Gastrocnemius medialis (tissue), 4 donors: ENCODE measurements at regions not wholly inside any gene's neighbourhood (a gene's known extent, or its start where the extent isn't known, plus 50 kb on each side); places are given as distances from the start of the nearest gene placed in this dataset.

ENCODE experiments used
- ATAC-seq, 2 donors: fragments of 150-250 bp; one replicate each; pipeline ENCODE4 v1.9.1; 2016
- DNase-seq, 2 donors: peaks; one replicate each; pipeline ENCODE4 v3.0.0-alpha.2; 2019
- H3K27ac ChIP-seq, 4 donors: fragments of 200-600 bp; sonication (generic); 1 replicate in 1 of 4; 2 replicates in 3 of 4; pipeline ENCODE4 v1.5.1; 2016 to 2018; ENCODE audit warnings: mild to moderate bottlenecking in 2 of 4, moderate library complexity in 1 of 4
- H3K27me3 ChIP-seq, 3 donors: fragments of 200-600 bp; sonication (generic) in 2 of 3; 1 replicate in 1 of 3; 2 replicates in 2 of 3; pipeline versions ENCODE4 v1.5.1 to v1.6.0; 2016 to 2019; ENCODE audit warnings: mild to moderate bottlenecking in 1 of 3, moderate library complexity in 1 of 3
- H3K36me3 ChIP-seq, 2 donors: fragments of 200-600 bp; sonication (generic) in 1 of 2; one replicate each; pipeline ENCODE4 v1.5.1; 2017 to 2018
- H3K4me1 ChIP-seq, 2 donors: fragments of 200-600 bp; sonication (generic) in 1 of 2; one replicate each; pipeline ENCODE4 v1.5.1; 2016 to 2017; ENCODE audit warnings: mild to moderate bottlenecking in 2 of 2
- H3K4me3 ChIP-seq, 4 donors: fragments of 200-600 bp; sonication (generic) in 3 of 4; 1 replicate in 1 of 4; 2 replicates in 3 of 4; pipeline ENCODE4 v1.5.1; 2016 to 2019; ENCODE audit warnings: mild to moderate bottlenecking in 2 of 4
- H3K9me3 ChIP-seq, 3 donors: fragments of 200-600 bp; sonication (generic) in 2 of 3; 1 replicate in 1 of 3; 2 replicates in 2 of 3; pipeline ENCODE4 v1.5.1; 2016 to 2019
- POLR2A ChIP-seq, 2 donors: fragments of 450-650 bp; IDR thresholded peaks; one replicate each; pipeline ENCODE4 v1.6.1; 2017; ENCODE audit warnings: antibody characterized with exemption in 2 of 2, mild to moderate bottlenecking in 2 of 2, moderate library complexity in 2 of 2
- in situ Hi-C, 4 donors: fragments of 200-750 bp; cut with MboI; loops; one replicate each; pipeline versions ENCODE4 v1.15.0 to v1.8.0; 2017; ENCODE audit warnings: low sequenced_read_pairs in 4 of 4
- intact Hi-C: fragments of 100-400 bp; cut with DNase I; formaldehyde crosslinking; loops from one replicate; pipeline ENCODE4 v1.15.1; 2023; ENCODE audit warnings: low total_unique reads
- TF ChIP-seq, protein P1 (sequence below), 5 experiments: fragments of 450-650 bp in 3 of 5; fragments of 200-600 bp in 2 of 5; sonication (generic) in 2 of 5; IDR thresholded peaks in 4 of 5; conservative IDR thresholded peaks in 1 of 5; 1 replicate in 4 of 5; 2 replicates in 1 of 5; pipeline ENCODE4 v1.5.1; 2016 to 2019; ENCODE audit warnings: antibody characterized with exemption in 5 of 5, mild to moderate bottlenecking in 3 of 5, moderate library complexity in 3 of 5

DNA sequence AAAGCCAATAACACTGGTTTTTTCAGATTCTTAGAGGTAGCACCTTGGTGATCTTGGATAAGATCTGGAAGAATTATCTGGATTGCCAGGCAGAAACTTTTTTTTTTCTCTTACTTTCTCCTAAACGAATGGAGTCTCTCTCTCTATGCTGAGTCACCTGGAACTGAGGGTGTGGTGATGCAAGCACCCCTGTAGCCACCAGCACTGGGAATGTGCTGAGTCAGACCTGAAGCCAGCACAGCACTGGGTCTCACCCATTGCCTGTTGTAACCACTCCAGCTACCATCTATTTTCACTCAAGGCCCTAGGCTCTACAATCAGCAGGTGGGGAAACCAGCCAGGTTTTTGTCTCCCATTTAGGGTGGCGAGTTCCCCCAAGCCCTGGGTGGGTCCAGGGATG is 923.8 kb downstream of the RAPGEF2 start:
- in situ Hi-C loops, result no loop called here
- no peak for DNase-seq
- H3K27me3 ChIP-seq, result no peaks in the 10 kb centered on the region
- H3K27ac ChIP-seq, result no peak overlapping the region
- no peaks in the 10 kb centered on the region for H3K36me3 ChIP-seq
- no peak overlapping the region for H3K4me3 ChIP-seq
- TF ChIP-seq POLR2A (IDR thresholded peaks at IDR 0.05), result no peak
- TF ChIP-seq, protein P1, sequence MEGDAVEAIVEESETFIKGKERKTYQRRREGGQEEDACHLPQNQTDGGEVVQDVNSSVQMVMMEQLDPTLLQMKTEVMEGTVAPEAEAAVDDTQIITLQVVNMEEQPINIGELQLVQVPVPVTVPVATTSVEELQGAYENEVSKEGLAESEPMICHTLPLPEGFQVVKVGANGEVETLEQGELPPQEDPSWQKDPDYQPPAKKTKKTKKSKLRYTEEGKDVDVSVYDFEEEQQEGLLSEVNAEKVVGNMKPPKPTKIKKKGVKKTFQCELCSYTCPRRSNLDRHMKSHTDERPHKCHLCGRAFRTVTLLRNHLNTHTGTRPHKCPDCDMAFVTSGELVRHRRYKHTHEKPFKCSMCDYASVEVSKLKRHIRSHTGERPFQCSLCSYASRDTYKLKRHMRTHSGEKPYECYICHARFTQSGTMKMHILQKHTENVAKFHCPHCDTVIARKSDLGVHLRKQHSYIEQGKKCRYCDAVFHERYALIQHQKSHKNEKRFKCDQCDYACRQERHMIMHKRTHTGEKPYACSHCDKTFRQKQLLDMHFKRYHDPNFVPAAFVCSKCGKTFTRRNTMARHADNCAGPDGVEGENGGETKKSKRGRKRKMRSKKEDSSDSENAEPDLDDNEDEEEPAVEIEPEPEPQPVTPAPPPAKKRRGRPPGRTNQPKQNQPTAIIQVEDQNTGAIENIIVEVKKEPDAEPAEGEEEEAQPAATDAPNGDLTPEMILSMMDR (IDR thresholded peaks at IDR 0.05 in 4 of 5, conservative IDR thresholded peaks at IDR 0.05 in 1 of 5), result no peak
- no peak for ATAC-seq
- no peaks in the 10 kb centered on the region for H3K4me1 ChIP-seq
- H3K9me3 ChIP-seq, result no peaks in the 10 kb centered on the region
- intact Hi-C loops, result no loop called here

DNA sequence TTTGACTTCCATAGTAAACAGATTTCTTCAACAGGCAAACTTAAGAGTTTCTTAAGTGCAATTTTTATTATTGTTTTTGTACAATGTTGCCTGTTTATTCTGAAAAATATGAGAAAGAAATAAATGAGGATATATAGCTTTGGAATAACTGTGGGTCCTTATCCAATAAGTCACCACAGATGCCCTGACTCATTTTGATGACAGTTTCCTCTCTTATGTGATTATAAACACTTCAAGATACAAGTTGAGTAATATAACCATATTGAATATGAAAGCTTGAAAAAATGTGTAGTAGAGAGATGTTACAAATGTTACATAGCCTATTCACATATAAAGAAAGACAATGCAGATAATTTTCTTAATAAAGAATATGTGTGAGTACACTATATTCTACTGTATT is 931.6 kb downstream of the RAPGEF2 start:
- Histone ChIP-seq H3K4me1 (no peaks in the 10 kb centered on the region), H3K36me3 (no peaks in the 10 kb centered on the region), H3K4me3 (no peak overlapping the region), H3K27me3 (no peaks in the 10 kb centered on the region), H3K27ac (no peak overlapping the region), H3K9me3 (no peaks in the 10 kb centered on the region)
- DNase-seq (no peak), ATAC-seq (no peak)
- in situ Hi-C loops (no loop called here), intact Hi-C loops (no loop called here)
- no peak for TF ChIP-seq POLR2A (IDR thresholded peaks at IDR 0.05)
- TF ChIP-seq, protein P1 (IDR thresholded peaks at IDR 0.05 in 4 of 5, conservative IDR thresholded peaks at IDR 0.05 in 1 of 5), result no peak

DNA sequence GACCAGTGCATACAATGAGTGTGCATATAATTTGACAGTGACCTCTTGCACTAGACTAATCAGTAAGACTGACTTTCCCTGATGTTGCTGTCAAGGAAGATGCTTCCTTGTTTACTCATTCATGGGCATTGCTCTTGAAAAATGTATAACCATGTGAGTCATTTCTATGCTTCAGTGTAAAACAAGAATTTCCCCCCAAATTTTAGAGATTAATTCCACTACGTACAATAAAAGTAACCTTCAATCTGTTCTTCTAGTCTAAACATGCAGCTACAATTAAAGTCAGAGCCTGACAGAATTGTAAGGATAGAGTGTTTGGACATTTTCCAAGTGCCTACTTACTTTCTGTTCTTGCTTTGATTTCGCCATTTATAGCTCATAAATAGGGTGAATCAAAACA is 935.7 kb downstream of the RAPGEF2 start:
- DNase-seq, result no peak
- intact Hi-C loops (no loop called here), in situ Hi-C loops (no loop called here)
- TF ChIP-seq, protein P1 (IDR thresholded peaks at IDR 0.05 in 4 of 5, conservative IDR thresholded peaks at IDR 0.05 in 1 of 5), result no peak
- TF ChIP-seq POLR2A (IDR thresholded peaks at IDR 0.05), result no peak
- Histone ChIP-seq H3K4me1 (no peaks in the 10 kb centered on the region), H3K36me3 (no peaks in the 10 kb centered on the region), H3K27me3 (no peaks in the 10 kb centered on the region), H3K9me3 (no peaks in the 10 kb centered on the region), H3K27ac (no peak overlapping the region), H3K4me3 (no peak overlapping the region)
- no peak for ATAC-seq

DNA sequence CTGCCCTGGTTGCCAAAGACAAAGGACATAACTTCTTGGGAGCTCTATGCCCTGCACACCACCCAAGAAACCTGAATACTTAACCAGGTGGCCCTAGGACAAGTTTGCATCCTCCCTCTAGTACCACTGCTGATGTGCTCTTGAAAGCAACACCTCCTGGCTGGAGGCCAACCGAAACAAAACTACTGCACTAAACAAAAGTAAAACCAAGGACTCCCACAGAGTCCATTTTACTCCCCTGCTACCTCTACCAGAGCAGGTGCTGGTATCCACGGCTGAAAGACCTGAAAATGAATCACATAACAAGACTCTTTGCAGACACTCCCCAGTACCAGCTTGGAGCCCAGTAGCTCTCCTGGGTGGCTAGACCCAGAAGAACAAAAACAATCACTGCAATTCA is 941.8 kb downstream of the RAPGEF2 start:
- no peak for TF ChIP-seq POLR2A (IDR thresholded peaks at IDR 0.05)
- TF ChIP-seq, protein P1 (IDR thresholded peaks at IDR 0.05 in 4 of 5, conservative IDR thresholded peaks at IDR 0.05 in 1 of 5), result no peak
- intact Hi-C loops, result no loop called here
- DNase-seq, result no peak

DNA sequence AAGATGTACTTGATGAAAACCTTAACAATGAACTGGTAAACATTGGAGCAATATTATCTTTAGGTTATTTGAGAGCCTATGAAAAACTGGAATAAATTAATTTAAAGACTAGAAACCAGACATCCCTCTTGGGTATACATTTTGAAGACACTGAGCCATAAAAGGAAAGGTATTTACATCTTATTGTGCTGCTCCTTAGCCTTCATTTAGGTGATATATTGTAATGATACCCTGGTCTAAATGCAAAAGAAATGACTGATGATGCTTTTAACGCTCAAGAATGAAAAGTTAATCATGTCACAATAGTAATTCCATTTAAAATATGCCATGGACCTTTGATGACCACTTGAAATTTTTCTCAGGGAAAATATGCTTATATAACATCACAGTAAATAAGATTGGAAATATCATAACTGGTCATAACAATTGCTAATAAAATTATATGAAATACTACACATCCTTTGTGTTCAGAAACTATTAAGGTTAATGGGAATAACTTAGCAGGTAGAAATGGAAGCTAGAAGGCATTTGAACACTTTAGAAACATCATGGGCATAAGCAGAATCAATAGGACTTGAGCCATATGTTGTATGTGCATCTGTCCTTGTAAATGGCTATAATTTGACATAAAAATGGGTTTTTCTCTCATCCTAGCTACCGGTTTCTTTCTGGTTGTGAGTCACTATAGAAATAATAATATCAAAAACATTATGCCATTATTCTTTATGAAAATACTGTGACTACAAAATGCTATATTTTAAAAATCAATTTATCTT is 979.7 kb downstream of the RAPGEF2 start:
- Histone ChIP-seq H3K36me3 (no peaks in the 10 kb centered on the region), H3K4me3 (no peak overlapping the region), H3K9me3 (no peaks in the 10 kb centered on the region), H3K4me1 (no peaks in the 10 kb centered on the region), H3K27me3 (no peaks in the 10 kb centered on the region), H3K27ac (no peak overlapping the region)
- DNase-seq (no peak), ATAC-seq (no peak)
- intact Hi-C loops (no loop called here), in situ Hi-C loops (no loop called here)
- TF ChIP-seq, protein P1 (IDR thresholded peaks at IDR 0.05 in 4 of 5, conservative IDR thresholded peaks at IDR 0.05 in 1 of 5), result no peak
- TF ChIP-seq POLR2A (IDR thresholded peaks at IDR 0.05), result no peak

More for the DNA sequence above, 941.8 kb downstream of the RAPGEF2 start:
- Histone ChIP-seq H3K36me3 (no peaks in the 10 kb centered on the region), H3K27ac (no peak overlapping the region), H3K4me3 (no peak overlapping the region), H3K9me3 (no peaks in the 10 kb centered on the region), H3K27me3 (no peaks in the 10 kb centered on the region), H3K4me1 (no peaks in the 10 kb centered on the region)
- ATAC-seq, result no peak
- in situ Hi-C loops, result no loop called here
